K562 (cell line): ENCODE measurements at regions not wholly inside any gene's neighbourhood (a gene's known extent, or its start where the extent isn't known, plus 50 kb on each side); places are given as distances from the start of the nearest gene placed in this dataset.
A peak's percentile ranks its signal among the peaks of the same experiment; 100 is the strongest.

Source experiments
- ATF1 ChIP-seq, 2 experiments: fragments of 450-650 bp in 1 of 2; IDR thresholded peaks; 2 replicates each; pipeline ENCODE4 v1.6.1; 2016; ENCODE audit warnings: missing compliant biosample characterization in 1 of 2, missing genetic modification characterization in 1 of 2
- CHD1 ChIP-seq: fragments of 200-600 bp; sonication (generic); IDR thresholded peaks from one replicate; pipeline ENCODE4 v1.6.1; 2012; ENCODE audit warnings: mild to moderate bottlenecking, moderate library complexity, low read length, inconsistent platforms
- DPF2 ChIP-seq: fragments of 450-650 bp; IDR thresholded peaks from 2 replicates; pipeline ENCODE4 v1.6.1; 2016
- RAD21 ChIP-seq, 2 experiments: fragments of 250-450 bp in 1 of 2; fragments of 450-650 bp in 1 of 2; sonication (Bioruptor Pico) in 1 of 2; formaldehyde crosslinking in 1 of 2; IDR thresholded peaks in 1 of 2; conservative IDR thresholded peaks in 1 of 2; 2 replicates each; pipeline versions ENCODE4 v1.4.0 to v1.8.0; 2020 to 2022; ENCODE audit warnings: mild to moderate bottlenecking in 2 of 2, moderate library complexity in 1 of 2
- SAFB ChIP-seq: fragments of 200-400 bp; formaldehyde crosslinking; IDR thresholded peaks from 2 replicates; pipeline ENCODE4 v1.6.1; 2017; ENCODE audit warnings: low read depth, low read length, borderline replicate concordance
- SMARCE1 ChIP-seq: fragments of 450-650 bp; IDR thresholded peaks from 2 replicates; pipeline ENCODE4 v1.7.1; 2016; ENCODE audit warnings: mild to moderate bottlenecking
- TCF7 ChIP-seq: sonication (generic); IDR thresholded peaks from 2 replicates; pipeline ENCODE4 v1.6.1; 2016; ENCODE audit warnings: antibody characterized with exemption, borderline replicate concordance
- WHSC1 ChIP-seq: IDR thresholded peaks from one replicate; pipeline ENCODE4 v1.6.1; 2012; ENCODE audit warnings: low read length, control low read depth, inconsistent platforms
- ZFP1 ChIP-seq: fragments of 450-650 bp; formaldehyde crosslinking; IDR thresholded peaks from 2 replicates; pipeline ENCODE4 v1.4.0; 2020; ENCODE audit warnings: mild to moderate bottlenecking, mixed read lengths
- ZNF586 ChIP-seq: fragments of 450-650 bp; formaldehyde crosslinking; conservative IDR thresholded peaks from 2 replicates; pipeline ENCODE4 v1.4.0; 2020; ENCODE audit warnings: mild to moderate bottlenecking, moderate library complexity
- TF ChIP-seq, protein P1 (sequence below), 2 experiments: fragments of 450-650 bp; formaldehyde crosslinking in 1 of 2; IDR thresholded peaks; 2 replicates each; pipeline versions ENCODE4 v1.4.0 to v1.6.1; 2014 to 2020; ENCODE audit warnings: mild to moderate bottlenecking in 2 of 2, borderline replicate concordance in 1 of 2, low read depth in 1 of 2
- TF ChIP-seq, protein P2 (sequence below): conservative IDR thresholded peaks from 2 replicates; pipeline ENCODE4 v1.6.1; 2011; ENCODE audit warnings: low read depth, mild to moderate bottlenecking, low read length; ENCODE audit not compliant: control insufficient read depth
- TF ChIP-seq, protein P3 (sequence below): fragments of 250-450 bp; sonication (Bioruptor Pico); IDR thresholded peaks from 2 replicates; pipeline ENCODE4 v1.5.0; 2020; ENCODE audit warnings: mild to moderate bottlenecking, borderline replicate concordance
- TF ChIP-seq, protein P4 (sequence below): sonication (generic); formaldehyde crosslinking; IDR thresholded peaks from 2 replicates; pipeline ENCODE4 v1.8.0; 2022; ENCODE audit warnings: missing genetic modification reagents, mild to moderate bottlenecking, borderline replicate concordance

DNA sequence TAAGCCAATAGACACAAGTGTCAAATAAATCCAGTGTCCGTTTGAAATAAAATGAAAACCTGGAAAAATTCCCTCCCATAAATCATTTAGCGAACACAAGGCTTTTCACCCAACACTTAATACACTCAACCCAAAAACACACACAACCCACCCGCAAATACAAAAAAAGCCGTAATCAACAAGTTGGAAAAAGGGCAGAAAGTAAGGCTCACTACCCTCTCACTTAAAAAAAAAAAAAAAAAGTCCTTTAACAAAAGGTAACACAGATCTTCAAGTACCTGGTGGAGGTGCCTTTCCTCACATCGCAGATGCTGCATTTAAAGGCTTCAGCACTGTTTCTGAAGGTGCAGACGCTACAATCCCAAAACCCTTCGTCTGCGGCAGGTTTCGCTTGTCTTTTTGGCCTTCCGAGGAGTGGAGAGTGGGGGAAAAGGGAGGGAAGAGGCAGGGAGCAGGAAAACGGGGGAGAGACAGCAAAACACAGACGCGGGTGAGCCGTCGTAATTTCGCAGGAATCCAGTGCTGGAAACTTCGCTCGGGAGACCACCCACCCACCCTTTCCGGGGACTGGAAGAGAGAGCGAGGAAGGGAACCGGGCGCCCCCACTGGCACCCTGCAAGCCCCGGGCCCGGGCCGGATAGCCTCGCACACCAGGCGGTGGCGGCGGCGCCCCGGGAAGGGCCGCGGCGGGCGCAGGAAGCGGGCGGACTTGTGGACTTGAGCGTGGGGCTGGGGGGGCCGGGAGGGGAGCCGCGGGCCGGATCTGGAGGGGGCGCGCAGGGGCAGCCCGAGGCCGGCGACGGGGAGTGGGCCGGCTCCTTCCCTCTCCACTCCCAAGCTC lies 401.8 kb downstream of the SHQ1 start, which contains the start of gene RYBP (continued):
- TF ChIP-seq, protein P1, sequence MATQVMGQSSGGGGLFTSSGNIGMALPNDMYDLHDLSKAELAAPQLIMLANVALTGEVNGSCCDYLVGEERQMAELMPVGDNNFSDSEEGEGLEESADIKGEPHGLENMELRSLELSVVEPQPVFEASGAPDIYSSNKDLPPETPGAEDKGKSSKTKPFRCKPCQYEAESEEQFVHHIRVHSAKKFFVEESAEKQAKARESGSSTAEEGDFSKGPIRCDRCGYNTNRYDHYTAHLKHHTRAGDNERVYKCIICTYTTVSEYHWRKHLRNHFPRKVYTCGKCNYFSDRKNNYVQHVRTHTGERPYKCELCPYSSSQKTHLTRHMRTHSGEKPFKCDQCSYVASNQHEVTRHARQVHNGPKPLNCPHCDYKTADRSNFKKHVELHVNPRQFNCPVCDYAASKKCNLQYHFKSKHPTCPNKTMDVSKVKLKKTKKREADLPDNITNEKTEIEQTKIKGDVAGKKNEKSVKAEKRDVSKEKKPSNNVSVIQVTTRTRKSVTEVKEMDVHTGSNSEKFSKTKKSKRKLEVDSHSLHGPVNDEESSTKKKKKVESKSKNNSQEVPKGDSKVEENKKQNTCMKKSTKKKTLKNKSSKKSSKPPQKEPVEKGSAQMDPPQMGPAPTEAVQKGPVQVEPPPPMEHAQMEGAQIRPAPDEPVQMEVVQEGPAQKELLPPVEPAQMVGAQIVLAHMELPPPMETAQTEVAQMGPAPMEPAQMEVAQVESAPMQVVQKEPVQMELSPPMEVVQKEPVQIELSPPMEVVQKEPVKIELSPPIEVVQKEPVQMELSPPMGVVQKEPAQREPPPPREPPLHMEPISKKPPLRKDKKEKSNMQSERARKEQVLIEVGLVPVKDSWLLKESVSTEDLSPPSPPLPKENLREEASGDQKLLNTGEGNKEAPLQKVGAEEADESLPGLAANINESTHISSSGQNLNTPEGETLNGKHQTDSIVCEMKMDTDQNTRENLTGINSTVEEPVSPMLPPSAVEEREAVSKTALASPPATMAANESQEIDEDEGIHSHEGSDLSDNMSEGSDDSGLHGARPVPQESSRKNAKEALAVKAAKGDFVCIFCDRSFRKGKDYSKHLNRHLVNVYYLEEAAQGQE (IDR thresholded peaks at IDR 0.05; ENCODE audit: borderline replicate concordance), result no peak
- TF ChIP-seq, protein P1 (CRISPR knock-in tag; IDR thresholded peaks at IDR 0.05; ENCODE audit: low read depth), result no peak
- TF ChIP-seq TCF7 (no peak), ZFP1 (CRISPR knock-in tag) (no peak), ATF1 (CRISPR knock-in tag; IDR thresholded peaks at IDR 0.05) (no peak), ATF1 (tag; IDR thresholded peaks at IDR 0.05) (no peak), WHSC1 (no peak), CHD1 (no peak), DPF2 (no peak), SMARCE1 (no peak), RAD21 (CRISPR knock-in tag; conservative IDR thresholded peaks at IDR 0.05 in 1 of 2, IDR thresholded peaks at IDR 0.05 in 1 of 2) (peak in 1 of 2 experiments; percentile 26; a peak in 1 of 4 replicates), SAFB (no peak), ZNF586 (CRISPR knock-in tag) (no peak)
- TF ChIP-seq, protein P2, sequence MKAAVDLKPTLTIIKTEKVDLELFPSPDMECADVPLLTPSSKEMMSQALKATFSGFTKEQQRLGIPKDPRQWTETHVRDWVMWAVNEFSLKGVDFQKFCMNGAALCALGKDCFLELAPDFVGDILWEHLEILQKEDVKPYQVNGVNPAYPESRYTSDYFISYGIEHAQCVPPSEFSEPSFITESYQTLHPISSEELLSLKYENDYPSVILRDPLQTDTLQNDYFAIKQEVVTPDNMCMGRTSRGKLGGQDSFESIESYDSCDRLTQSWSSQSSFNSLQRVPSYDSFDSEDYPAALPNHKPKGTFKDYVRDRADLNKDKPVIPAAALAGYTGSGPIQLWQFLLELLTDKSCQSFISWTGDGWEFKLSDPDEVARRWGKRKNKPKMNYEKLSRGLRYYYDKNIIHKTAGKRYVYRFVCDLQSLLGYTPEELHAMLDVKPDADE, result no peak
- TF ChIP-seq, protein P3, sequence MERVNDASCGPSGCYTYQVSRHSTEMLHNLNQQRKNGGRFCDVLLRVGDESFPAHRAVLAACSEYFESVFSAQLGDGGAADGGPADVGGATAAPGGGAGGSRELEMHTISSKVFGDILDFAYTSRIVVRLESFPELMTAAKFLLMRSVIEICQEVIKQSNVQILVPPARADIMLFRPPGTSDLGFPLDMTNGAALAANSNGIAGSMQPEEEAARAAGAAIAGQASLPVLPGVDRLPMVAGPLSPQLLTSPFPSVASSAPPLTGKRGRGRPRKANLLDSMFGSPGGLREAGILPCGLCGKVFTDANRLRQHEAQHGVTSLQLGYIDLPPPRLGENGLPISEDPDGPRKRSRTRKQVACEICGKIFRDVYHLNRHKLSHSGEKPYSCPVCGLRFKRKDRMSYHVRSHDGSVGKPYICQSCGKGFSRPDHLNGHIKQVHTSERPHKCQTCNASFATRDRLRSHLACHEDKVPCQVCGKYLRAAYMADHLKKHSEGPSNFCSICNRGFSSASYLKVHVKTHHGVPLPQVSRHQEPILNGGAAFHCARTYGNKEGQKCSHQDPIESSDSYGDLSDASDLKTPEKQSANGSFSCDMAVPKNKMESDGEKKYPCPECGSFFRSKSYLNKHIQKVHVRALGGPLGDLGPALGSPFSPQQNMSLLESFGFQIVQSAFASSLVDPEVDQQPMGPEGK, result no peak
- TF ChIP-seq, protein P4, sequence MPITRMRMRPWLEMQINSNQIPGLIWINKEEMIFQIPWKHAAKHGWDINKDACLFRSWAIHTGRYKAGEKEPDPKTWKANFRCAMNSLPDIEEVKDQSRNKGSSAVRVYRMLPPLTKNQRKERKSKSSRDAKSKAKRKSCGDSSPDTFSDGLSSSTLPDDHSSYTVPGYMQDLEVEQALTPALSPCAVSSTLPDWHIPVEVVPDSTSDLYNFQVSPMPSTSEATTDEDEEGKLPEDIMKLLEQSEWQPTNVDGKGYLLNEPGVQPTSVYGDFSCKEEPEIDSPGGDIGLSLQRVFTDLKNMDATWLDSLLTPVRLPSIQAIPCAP (CRISPR knock-in tag), result no peak
